ENCODE measurements at regions not wholly inside any gene's neighbourhood (a gene's known extent, or its start where the extent isn't known, plus 50 kb on each side); places are given as distances from the start of the nearest gene placed in this dataset.
A peak's percentile ranks its signal among the peaks of the same experiment; 100 is the strongest.
"Not testable (repeated sequence)": the region's sequence is repeated elsewhere in the genome, so short reads cannot be mapped to it uniquely, and the experiment has no call there.

- DNase-seq (ENCODE audit: low read depth): no peak
- TF ChIP-seq CTCF (IDR thresholded peaks at IDR 0.05; ENCODE audit: control insufficient read depth, insufficient read depth, low read depth, low read length, missing control alignments): no peak
- no peak overlapping the region for H3K4me3 ChIP-seq (ENCODE audit: control insufficient read depth, low read depth, low read length)
Measured at GRCh38 chr13:50226515-50227155, 211.4 kb downstream of the KCNRG start.

GRCh38 chr13:50227361-50227760 is 212.1 kb downstream of the KCNRG start:
- TF ChIP-seq CTCF (IDR thresholded peaks at IDR 0.05; ENCODE audit: control insufficient read depth, insufficient read depth, low read depth, low read length, missing control alignments): no peak
- H3K4me3 ChIP-seq (ENCODE audit: control insufficient read depth, low read depth, low read length): no peak overlapping the region
- DNase-seq (ENCODE audit: low read depth): no peak

- no peak overlapping the region for H3K4me3 ChIP-seq (ENCODE audit: control insufficient read depth, low read depth, low read length)
- no peak for DNase-seq (ENCODE audit: low read depth)
- no peak for TF ChIP-seq CTCF (IDR thresholded peaks at IDR 0.05; ENCODE audit: control insufficient read depth, insufficient read depth, low read depth, low read length, missing control alignments)
Measured at GRCh38 chr13:50228527-50228926, 213.3 kb downstream of the KCNRG start.

GRCh38 chr13:50229960-50230661 is 214.9 kb downstream of the KCNRG start:
- DNase-seq (ENCODE audit: low read depth): peak; percentile 54
- no peak overlapping the region for H3K4me3 ChIP-seq (ENCODE audit: control insufficient read depth, low read depth, low read length)
- no peak for TF ChIP-seq CTCF (IDR thresholded peaks at IDR 0.05; ENCODE audit: control insufficient read depth, insufficient read depth, low read depth, low read length, missing control alignments)

- no peak overlapping the region for H3K4me3 ChIP-seq (ENCODE audit: control insufficient read depth, low read depth, low read length)
- DNase-seq (ENCODE audit: low read depth): no peak
- TF ChIP-seq CTCF (IDR thresholded peaks at IDR 0.05; ENCODE audit: control insufficient read depth, insufficient read depth, low read depth, low read length, missing control alignments): no peak
Measured at GRCh38 chr13:50230662-50230978, 215.4 kb downstream of the KCNRG start.

- DNase-seq (ENCODE audit: low read depth); H3K4me3 ChIP-seq (ENCODE audit: control insufficient read depth, low read depth, low read length): not testable (repeated sequence)
Measured at GRCh38 chr13:50233574-50233973, 218.3 kb downstream of the KCNRG start.

- TF ChIP-seq CTCF (IDR thresholded peaks at IDR 0.05; ENCODE audit: control insufficient read depth, insufficient read depth, low read depth, low read length, missing control alignments): no peak
- no peak for DNase-seq (ENCODE audit: low read depth)
- no peak overlapping the region for H3K4me3 ChIP-seq (ENCODE audit: control insufficient read depth, low read depth, low read length)
Measured at GRCh38 chr13:50235604-50236342, 220.5 kb downstream of the KCNRG start.

All from AG09309 (cell line).